CD4-positive, alpha-beta T cell treated with Interleukin-17A for 1 hour (primary cell): ENCODE measurements at regions not wholly inside any gene's neighbourhood (a gene's known extent, or its start where the extent isn't known, plus 50 kb on each side); places are given as distances from the start of the nearest gene placed in this dataset.

Source experiments
- DNase-seq: peaks from one replicate; pipeline ENCODE4 v3.0.0-alpha.2; 2020

GRCh38 chr6:98579941-98580340, 254.4 kb upstream of the POU3F2 start:
- no peak for DNase-seq

GRCh38 chr6:98581705-98582104, 252.7 kb upstream of the POU3F2 start:
- no peak for DNase-seq

GRCh38 chr6:98583506-98583905, 250.9 kb upstream of the POU3F2 start:
- no peak for DNase-seq

- no peak for DNase-seq
These were observed 248.2 kb upstream of the POU3F2 start for GRCh38 chr6:98586163-98586562.

GRCh38 chr6:98587555-98587954, 246.8 kb upstream of the POU3F2 start:
- DNase-seq: no peak

GRCh38 chr6:98589536-98589935, 244.8 kb upstream of the POU3F2 start:
- DNase-seq: no peak

GRCh38 chr6:98590136-98590681, 244.2 kb upstream of the POU3F2 start:
- no peak for DNase-seq

- DNase-seq: no peak
These were observed 243.4 kb upstream of the POU3F2 start for GRCh38 chr6:98590997-98591396.

- no peak for DNase-seq
These were observed 240.7 kb upstream of the POU3F2 start for GRCh38 chr6:98593676-98594075.

- no peak for DNase-seq
These were observed 232.7 kb upstream of the POU3F2 start for GRCh38 chr6:98601716-98602115.

GRCh38 chr6:98605705-98606104, 228.7 kb upstream of the POU3F2 start:
- DNase-seq: no peak

- DNase-seq: no peak
These were observed 207.1 kb upstream of the POU3F2 start for GRCh38 chr6:98627129-98627775.

- DNase-seq: no peak
These were observed 200.5 kb upstream of the POU3F2 start for GRCh38 chr6:98633886-98634285.

GRCh38 chr6:98634569-98634968, 199.8 kb upstream of the POU3F2 start:
- DNase-seq: no peak

GRCh38 chr6:98635191-98635590, 199.2 kb upstream of the POU3F2 start:
- DNase-seq: no peak

GRCh38 chr6:98636941-98637340, 197.4 kb upstream of the POU3F2 start:
- no peak for DNase-seq

GRCh38 chr6:98639089-98639635, 195.2 kb upstream of the POU3F2 start:
- no peak for DNase-seq

GRCh38 chr6:98640366-98640765, 194.0 kb upstream of the POU3F2 start:
- DNase-seq: no peak

GRCh38 chr6:98641949-98642719, 192.2 kb upstream of the POU3F2 start:
- DNase-seq: no peak

- DNase-seq: no peak
These were observed 190.3 kb upstream of the POU3F2 start for GRCh38 chr6:98644063-98644462.

GRCh38 chr6:98648211-98648914, 186.0 kb upstream of the POU3F2 start:
- DNase-seq: no peak

- DNase-seq: no peak
These were observed 183.4 kb upstream of the POU3F2 start for GRCh38 chr6:98650941-98651340.

- no peak for DNase-seq
These were observed 181.2 kb upstream of the POU3F2 start for GRCh38 chr6:98653179-98653578.
